ENCODE measurements at regions not wholly inside any gene's neighbourhood (a gene's known extent, or its start where the extent isn't known, plus 50 kb on each side); places are given as distances from the start of the nearest gene placed in this dataset.
"Not testable (repeated sequence)": the region's sequence is repeated elsewhere in the genome, so short reads cannot be mapped to it uniquely, and the experiment has no call there.

DNA sequence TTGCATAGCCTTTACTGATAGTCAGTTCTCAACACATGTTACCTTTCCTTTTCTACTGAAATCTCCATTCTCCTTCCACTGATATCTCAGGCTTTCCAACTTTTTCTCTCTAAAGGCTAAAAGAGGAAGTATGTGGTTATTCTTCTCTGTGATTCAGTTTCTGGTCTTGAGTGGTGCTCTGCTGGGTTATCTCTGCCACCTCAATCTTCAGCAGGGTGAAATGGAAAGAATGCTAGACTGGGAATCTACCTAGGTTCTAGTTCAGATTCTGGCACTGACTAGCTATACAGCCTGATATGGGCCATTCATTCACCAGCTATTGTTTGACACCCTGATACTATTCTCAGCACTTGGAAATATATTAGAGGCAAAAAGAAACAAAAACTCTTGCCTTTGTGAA, 124.9 kb upstream of the GRIA1 start:
- DNase-seq (ENCODE audit: low read depth in 2 of 2): no peak

DNA sequence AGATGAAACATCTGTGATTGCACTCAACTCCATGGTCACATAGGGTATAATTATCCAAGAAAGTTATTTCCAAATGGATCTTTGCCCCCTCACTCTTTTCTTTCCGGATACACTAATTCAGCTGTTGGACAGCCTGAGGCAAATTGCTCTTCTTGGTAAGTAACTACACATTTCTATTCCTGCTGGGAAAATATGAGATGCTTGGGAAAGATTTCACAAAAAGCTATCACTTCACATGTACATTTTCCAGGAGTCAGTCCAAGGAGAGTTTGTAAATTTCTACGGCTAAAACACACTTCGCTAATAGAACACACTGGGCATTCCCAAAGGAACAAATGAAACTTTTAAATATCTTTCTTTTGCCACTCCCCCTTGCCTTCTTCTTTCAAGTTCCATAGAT, 123.0 kb upstream of the GRIA1 start:
- no peak for DNase-seq (ENCODE audit: low read depth in 2 of 2)

DNA sequence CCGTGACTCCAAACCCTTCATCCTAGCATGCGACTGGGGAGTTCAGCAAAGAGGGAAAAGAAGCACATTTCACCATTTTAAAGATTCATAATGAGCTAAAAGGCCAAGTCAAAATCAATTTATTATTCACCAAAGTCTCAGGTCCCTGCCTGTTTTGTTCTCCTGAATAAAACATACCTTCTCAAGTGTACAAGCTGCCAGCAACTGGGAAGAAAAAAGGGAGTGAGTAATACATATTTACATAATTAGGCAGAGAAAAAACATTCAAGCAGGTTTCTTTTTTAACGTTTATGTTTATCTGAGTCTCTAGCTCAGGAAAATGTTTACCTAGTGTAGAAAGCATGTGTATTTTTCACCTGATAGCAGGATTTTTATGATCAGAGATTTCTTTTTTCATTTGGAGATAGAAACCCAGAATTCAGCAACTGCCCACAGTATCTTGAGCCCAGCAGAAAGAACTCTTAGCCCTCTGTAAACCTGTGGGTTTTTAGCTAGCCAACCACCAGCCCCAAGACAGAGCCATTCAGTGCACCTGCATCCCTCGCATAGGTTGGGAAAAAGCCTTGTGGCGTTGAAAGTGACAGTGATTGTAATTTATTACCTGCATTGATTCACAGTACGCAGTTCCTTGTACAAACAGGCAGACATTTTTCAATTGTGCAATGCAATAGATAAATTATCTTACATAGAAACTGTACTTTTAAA, 117.9 kb upstream of the GRIA1 start:
- no peak for DNase-seq (ENCODE audit: low read depth in 2 of 2)

DNA sequence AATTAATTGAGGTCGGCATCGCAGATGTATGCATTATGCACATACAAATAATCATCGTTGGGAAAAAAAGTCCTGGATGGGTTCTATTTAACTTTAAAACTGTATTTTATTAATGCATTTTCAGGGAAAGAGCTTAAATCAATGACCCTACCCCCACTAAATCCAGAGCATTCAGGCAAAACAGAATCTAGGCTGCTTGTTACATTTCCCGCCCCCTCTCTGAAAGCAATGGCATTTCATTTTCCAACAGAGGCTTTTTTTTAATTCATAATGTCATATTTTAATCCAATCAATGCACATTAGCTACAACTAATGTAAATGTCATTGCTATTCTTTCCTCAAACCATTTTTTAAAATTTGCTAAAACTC, 117.4 kb upstream of the GRIA1 start:
- no peak for DNase-seq (ENCODE audit: low read depth in 2 of 2)

DNA sequence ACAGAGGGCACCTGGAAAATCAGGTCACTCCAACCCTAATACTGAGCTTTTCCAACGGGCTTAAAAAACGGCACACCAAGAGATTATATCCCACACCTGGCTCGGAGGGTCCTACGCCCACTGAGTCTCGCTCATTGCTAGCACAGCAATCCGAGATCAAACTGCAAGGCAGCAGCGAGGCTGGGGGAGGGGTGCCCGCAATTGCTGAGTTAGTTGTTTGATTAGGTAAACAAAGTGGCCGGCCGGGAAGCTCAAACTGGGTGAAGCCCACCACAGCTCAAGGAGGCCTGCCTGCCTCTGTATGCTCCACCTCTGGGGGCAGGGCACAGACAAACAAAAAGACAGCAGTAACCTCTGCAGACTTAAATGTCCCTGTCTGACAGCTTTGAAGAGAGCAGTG, 108.8 kb upstream of the GRIA1 start:
- DNase-seq (ENCODE audit: low read depth in 2 of 2): not testable (repeated sequence)

DNA sequence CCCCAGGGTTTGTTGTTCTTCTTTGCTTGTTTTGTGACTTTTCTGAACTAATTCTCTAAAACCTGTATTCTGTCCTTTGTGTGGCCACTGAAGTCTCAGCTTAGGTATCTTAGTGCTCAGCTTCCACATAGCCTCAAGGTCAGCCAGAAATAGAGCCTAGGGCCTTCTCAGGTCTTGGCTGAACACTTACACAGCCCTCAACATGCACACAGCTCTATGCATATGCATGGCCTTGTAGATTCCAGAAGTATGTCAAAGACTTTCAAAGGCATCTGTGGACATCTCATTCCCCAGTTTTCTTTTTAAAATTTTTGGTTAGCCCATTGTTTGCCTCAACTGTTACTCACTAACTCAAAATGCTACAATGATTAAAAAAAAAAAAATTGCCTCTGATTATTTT, 99.9 kb upstream of the GRIA1 start:
- no peak for DNase-seq (ENCODE audit: low read depth in 2 of 2)

DNA sequence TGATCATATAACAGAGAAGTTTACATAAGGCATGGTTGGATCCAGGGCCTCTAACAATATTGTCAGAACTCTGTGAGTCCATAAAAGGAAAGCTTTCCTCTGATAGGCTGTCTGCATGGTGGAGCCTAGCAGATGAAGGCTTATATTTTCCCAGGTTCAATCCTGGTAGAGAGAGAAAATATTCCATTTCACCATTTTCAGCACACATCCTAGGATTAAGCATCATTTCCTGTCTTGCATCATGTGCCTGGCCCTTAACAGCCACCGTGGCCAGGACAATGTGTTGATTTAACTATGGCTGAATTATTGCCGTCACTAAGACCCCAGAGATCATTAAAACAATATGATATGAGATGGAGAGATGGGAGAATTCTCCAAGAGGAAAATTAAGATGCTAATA, 90.9 kb upstream of the GRIA1 start:
- DNase-seq (ENCODE audit: low read depth in 2 of 2): no peak

DNA sequence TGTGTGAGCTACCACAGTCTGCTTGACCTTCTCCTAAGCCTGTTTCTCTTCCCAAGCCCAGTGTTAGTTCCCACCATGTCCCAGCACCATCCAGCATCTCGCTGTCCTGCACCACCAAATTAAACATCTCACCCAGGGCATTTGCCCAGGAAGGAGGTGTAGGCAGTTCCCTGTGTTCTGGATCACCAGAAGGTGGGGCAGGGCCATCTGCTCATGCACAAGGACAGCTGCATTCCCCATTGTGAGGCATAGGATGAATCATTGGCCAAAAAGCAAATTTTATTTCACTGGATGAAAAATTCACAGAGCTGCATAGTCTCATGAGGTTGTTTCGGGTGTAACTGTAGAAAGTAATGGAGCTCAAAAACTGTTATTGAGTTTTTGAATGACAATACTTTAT, 89.5 kb upstream of the GRIA1 start:
- no peak for DNase-seq (ENCODE audit: low read depth in 2 of 2)

DNA sequence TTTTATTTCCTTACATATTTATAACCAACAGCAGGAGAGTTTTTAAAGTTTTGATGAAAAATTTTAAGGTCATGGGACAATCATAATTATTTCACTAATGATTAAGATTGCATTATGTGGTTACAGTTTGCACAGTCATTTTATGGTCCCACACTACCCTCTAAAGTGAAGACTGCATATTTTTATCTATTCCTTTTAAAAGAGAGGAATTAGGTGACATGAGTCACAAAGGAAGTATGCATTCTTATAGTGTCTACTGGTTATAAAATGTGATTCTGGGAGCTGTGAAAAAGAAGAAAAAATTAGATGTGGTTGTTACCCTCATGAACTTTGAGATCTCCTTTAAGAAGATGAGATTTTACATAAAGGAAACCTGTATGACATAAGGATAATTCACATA, 87.9 kb upstream of the GRIA1 start:
- DNase-seq (ENCODE audit: low read depth in 2 of 2): no peak

DNA sequence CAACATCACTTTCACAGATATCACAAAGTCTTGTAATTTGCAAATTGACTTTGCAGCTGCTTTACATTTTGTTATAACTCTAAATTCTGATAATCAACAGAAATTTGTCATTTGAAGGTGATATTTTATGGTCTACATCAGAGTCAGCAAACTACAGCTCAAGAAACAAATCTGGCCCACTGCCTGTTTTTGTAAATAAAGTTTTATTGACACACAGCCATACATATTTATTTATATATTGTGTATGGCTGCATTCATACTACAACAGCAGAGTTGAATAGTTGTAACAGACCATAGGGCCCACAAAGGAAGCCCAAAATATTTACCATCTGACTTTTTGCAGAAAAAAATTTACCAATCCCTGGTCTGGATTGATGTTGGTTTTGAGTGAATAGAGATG, 87.0 kb upstream of the GRIA1 start:
- DNase-seq (ENCODE audit: low read depth in 2 of 2): no peak

DNA sequence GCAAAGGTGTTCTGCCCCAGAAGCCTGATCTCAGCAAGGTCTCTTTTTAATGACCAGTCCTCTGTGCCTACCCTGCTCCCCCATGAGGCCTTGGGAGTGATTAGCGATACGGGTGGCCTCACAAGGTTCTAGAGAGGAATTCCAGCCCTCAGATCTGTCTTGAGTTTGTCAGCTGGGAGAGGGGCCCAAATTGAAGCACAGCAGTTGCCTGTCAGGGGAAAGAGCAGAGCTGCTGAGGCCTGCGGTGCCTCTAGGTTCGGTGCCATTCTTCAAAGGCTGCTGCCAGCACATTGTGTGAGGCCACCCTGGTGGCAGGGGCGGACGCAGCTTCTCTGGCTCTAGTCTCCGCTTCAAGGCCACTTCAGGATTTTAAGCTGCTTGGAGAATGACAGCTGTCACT, 85.7 kb upstream of the GRIA1 start:
- no peak for DNase-seq (ENCODE audit: low read depth in 2 of 2)

DNA sequence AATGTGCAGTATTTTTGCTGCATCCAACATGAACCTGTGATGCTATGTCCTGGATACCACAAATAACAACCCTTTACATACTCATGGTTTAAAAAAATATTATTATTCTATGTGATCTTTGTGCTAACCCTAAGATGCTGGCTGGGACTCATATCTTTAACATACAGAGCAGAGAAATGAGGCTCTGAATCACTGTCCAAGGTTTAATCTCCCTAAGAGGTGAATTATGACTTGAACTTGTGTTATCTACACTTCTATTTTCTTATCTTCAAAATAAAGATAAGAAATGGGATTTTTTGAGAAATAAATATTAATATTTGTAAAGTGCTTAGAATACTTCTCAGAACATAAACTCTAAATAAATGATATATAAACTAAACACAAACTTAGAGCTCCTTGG, 68.8 kb upstream of the GRIA1 start:
- no peak for DNase-seq (ENCODE audit: low read depth in 2 of 2)

DNA sequence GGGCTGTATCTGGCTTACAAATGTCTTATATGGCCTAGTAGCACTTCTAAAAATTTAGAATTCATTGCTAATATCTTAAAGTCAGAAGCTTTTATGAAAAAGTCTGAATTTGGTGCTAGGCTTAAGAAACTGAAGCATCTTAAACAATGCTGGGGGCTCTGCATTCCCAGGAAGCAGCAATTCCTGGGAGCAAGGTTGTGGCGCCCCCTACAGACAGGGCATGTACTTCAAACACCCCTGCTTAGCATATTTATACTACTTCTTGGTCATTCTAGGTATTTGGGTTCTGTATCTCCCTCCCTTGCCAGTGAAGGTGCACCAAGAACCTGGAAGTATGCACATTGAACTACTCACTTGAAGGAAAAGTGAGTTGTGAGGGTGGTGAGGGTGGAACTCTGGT, 64.6 kb upstream of the GRIA1 start:
- no peak for DNase-seq (ENCODE audit: low read depth in 2 of 2)

DNA sequence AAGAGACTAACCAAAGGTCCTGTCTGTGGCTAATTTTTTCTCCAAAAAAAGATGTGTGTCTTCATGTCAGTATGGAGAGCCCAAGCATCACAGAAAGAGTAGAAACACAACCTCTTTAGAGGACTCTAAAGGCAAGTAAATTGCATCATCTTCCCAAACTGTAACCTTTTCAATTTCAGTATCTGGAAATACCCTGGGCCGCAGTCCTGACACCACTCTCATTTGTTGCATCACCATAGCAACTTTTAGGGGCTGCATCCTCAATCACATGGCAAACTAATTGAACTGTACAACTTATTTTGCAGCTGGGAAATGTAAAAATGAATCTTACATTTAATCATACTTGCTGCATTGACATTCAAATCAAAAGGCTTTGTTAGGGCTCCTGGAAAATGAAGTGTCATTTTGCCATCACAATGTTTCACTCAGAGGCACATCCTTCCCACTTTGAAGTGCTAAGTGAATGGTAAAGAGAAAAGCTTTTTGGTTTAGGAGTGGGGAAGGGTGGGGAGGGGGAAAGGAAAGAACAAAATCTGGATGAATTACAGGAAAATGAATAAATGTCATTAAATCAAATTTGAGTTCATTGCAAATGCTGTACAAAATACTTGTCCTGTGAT, 60.6 kb upstream of the GRIA1 start:
- no peak for DNase-seq (ENCODE audit: low read depth in 2 of 2)

DNA sequence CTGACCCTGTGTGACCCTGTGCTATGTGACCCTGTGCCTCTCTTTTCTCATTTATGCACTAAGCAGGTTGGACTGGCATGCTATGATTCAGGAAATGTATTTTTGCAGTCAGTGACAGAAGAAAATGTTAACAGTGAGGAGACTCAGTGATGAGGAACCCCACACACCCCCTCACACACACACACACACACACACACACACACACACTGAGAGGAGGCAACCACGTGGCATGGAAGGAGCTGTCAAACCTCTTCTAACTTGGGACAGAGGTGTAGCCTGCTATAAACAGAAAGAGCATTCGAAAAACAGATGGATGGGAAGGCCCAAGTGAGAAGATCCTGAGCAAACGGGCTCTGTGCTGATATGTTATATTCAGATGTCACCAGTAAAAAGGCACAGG, 57.9 kb upstream of the GRIA1 start:
- DNase-seq (ENCODE audit: low read depth in 2 of 2): no peak

DNA sequence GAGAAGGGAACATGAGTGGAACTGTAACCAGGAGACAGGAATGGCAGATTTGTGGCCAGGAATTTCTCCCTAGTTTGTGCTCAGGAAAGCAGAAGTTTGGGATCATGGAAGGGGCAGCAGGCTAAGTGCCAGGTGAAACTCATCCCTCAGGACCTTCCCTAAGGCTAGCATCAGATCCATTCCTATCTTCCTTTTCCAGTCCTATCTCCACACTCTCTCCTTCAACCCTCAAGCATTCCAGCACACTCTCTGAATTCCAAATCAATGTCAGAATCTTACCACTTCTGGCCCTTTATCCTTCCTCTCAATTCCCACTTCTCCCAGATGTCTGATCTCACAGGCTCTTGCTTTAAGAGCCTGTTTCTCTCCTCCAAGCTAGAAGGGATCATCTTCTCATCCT, 53.2 kb upstream of the GRIA1 start:
- no peak for DNase-seq (ENCODE audit: low read depth in 2 of 2)

DNA sequence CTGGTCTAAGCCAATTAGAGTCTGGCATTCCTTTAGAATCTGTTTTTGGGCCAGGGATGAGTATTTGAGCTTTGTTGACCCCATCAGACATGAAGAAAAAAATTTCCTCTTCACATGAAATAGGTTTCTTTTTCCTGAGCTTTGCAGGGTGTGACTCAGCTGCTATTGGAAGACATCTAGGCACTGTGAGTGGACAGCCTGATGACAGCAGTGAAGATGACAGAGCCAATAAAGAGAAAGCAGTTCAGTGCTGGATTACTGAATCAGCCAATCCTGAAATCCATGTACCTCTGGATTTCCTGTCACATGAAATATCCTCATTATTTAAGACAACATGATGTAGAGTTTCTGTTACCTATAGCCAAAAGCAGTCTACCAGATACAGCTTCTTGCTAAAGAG, 51.3 kb upstream of the GRIA1 start:
- no peak for DNase-seq (ENCODE audit: low read depth in 2 of 2)

All from stimulated activated CD8-positive, alpha-beta memory T cell treated with anti-CD3 and anti-CD28 coated beads, Interleukin-7, amount 100 ng/mL, for 4 hours (primary cell).